ENCODE measurements at regions not wholly inside any gene's neighbourhood (a gene's known extent, or its start where the extent isn't known, plus 50 kb on each side); places are given as distances from the start of the nearest gene placed in this dataset.

GRCh38 chr10:113292743-113293142, 260.1 kb upstream of the HABP2 start:
- DNase-seq = no peak

DNA sequence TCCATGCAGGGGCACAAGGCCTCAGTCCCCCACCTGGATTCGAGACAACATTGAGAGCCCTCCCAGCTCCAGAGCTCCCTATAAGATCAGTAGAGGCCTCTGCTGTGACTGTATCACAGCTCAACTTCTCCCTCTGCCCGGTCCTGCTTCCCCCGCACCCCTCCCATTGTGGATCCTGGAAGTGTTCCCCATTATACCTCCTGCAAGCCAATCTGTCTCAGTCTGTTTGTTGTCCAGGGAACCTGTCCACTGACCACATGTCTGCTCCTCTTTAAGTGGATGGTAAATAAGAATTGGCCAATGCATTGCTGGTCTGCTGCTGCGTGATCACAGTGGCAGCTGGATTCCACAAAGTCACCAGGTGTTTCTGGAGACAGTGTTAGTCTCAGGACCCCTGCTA, 259.7 kb upstream of the HABP2 start:
- DNase-seq = no peak

DNA sequence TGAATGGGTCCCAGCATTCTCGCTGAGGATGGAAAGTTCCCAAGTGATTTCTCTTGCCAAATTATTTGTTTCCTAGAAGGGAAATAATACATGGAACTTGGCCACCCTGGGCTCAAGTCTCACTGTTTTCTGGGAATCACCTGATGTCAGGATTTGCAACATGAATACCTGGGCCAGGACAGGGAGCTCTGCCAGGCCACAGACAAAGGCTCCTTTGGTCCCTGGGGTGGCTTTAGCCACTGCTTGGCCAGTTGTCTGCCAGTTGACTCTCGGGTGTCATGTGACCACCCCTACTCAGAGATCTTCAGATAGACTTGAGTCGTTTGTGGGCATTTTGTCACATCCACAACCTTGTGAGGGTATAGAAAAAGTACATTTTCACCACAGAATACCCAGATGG, 258.0 kb upstream of the HABP2 start:
- no peak for DNase-seq

DNA sequence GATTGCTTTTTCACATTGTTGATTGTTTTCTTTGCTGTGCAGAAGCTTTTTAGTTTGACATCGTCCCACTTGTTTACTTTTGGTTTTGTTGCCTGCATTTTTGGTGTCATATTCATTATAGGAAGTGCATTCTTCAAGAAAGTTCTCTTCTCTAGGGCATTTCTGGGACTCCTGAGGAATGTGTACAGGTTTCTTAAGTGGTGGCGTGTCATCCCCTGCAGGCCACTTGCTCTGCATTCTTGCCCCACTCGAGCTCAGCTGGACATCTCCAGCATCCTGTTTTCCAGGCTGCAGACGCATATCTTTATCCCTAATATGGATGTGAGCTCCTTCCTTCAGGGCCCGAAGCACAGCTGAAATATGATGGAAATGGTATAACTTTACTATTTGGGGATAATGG, 255.6 kb upstream of the HABP2 start:
- no peak for DNase-seq

GRCh38 chr10:113298616-113299015, 254.2 kb upstream of the HABP2 start:
- DNase-seq = no peak

- DNase-seq = no peak
Measured at GRCh38 chr10:113300201-113300600, 252.7 kb upstream of the HABP2 start.

- DNase-seq = no peak
Measured at GRCh38 chr10:113300617-113301016, 252.2 kb upstream of the HABP2 start.

- no peak for DNase-seq
Measured at GRCh38 chr10:113301342-113301984, 251.4 kb upstream of the HABP2 start.

DNA sequence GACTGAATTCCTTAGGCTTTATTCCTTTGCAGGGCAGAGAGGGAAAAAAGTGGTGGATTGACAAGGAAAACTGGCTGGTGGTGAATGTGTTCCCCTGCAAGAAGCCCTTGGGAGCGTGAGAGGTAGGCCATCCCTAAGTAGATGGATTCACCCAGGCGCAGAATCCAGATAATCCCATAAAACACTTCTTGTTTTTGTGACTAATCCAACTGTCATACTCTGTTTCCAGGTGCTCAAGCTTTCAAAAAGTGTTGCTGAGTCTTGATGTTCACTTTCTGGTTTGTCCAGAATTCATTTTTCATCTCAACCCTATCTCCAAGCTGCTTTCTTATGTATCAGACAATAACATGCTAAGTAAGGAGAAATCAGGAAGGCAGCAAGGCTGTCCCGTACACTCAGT, 250.8 kb upstream of the HABP2 start:
- DNase-seq = no peak

- no peak for DNase-seq
Measured at GRCh38 chr10:113303544-113304146, 249.2 kb upstream of the HABP2 start.

DNA sequence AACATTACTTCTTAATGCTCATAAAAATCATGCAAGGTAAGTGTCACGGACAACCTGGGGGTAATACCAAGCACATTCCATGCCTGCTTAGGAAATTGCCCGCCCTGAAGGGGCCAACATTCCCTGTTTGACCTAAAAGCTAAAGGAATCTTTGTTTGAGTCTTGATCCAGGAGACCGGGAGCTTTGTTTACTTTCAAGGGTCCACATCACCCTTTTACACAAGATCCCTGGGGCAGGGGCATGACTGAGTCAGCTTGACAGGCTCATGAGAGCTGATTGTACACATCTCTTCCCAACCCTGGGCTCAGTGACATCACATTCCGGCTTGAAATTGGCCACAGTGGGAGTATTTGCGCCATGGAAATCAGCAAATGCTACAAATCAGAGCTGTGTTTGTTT, 248.1 kb upstream of the HABP2 start:
- DNase-seq = no peak

GRCh38 chr10:113305871-113306270, 247.0 kb upstream of the HABP2 start:
- DNase-seq = no peak

- no peak for DNase-seq
Measured at GRCh38 chr10:113309791-113310190, 243.1 kb upstream of the HABP2 start.

- no peak for DNase-seq
Measured at GRCh38 chr10:113310347-113310746, 242.5 kb upstream of the HABP2 start.

GRCh38 chr10:113313048-113313602, 239.7 kb upstream of the HABP2 start:
- no peak for DNase-seq

DNA sequence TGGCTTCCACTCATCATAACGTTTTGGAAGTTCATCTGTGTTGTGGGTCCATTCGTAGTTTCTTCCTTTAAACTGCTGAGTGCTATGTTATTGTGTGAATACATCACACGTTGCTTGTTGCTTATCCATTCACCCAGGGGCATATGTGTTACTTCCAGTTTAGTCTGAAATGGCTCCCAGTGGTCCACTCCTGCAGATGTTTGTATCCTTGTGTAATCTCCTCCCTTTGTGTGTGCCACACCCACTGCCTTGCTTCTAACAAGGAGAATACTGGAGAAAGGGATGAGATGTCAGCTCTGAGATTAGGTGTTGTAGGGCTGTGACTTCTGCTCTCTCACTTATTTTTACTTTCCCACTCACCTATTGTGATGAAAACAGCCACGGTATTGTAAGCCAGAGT, 239.1 kb upstream of the HABP2 start:
- no peak for DNase-seq

DNA sequence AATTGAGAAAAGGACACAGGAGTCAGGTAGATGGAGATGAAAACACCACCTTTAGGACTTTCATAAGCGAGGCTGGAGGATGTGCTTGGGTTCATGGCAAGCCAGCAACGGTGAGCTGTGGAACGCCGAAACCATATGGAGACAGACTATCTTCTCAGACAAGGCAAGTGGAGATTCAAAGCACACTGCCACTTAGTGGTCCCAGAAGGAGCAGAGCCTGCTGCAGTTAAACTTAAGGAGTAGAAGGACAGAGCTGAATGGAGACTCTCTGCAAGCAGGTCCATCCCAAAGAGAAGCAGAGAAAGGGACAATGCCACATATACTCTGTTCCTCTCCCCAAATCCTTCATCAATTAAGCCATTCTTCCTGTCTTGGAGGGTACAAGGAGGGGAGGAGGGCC, 236.3 kb upstream of the HABP2 start:
- DNase-seq = no peak

DNA sequence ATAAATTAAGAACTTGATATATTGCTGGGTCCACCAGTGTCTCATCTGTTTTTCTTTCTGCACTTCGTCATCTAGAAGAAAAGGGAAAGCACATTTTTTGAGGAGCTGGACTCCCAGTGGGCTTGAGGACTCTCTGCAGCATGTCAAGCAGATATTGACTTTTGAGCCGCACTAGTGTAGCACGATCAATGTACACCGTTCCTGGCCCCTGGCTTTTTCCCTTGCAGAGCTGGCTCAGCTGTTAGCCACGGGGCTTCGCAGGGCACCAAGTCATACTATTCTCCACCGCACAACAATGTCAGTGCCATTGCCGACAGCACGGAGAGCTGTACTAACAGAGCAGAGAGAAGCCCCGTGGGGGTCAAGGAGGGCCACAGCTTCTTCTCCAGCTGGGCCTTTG, 235.4 kb upstream of the HABP2 start:
- DNase-seq = no peak

DNA sequence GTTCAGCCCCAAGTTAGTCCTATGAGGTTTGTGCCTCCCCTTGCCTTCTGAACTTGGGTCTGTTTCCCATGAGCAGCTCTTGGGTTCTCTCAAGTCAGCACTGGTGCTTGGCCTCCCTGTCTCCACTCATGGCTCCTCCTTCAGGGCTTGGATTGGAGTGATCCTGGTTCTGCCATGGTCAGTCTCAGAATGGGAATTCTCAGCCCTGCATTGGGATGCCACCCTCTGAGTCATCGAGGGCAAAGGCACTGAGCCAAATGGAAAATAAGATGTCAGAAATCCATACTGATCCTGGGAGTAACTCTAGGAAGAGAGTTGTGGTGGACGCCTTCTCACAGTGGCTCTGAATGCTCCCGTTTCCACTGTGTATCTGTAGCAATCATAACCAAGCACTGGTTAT, 233.4 kb upstream of the HABP2 start:
- no peak for DNase-seq

DNA sequence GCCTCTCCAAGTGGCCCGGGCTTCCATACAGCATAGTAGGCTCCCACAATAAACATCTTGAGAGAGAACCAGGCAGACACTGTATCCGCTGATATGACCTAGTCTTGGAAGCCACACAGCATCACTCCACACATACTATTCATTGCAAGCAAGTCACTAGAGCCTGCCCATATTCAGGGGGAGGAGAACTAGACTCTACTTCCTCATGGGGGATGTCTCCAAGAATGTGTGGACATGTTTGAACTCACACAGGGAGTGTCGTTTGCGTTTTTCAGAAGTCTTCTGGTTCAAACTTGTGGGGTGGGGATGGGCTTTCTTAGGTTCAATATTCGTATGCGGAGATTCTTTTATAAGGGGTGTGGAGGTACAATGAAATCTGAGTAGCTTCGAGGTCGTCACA, 232.6 kb upstream of the HABP2 start:
- no peak for DNase-seq

- DNase-seq = no peak
Measured at GRCh38 chr10:113320987-113321386, 231.9 kb upstream of the HABP2 start.

DNA sequence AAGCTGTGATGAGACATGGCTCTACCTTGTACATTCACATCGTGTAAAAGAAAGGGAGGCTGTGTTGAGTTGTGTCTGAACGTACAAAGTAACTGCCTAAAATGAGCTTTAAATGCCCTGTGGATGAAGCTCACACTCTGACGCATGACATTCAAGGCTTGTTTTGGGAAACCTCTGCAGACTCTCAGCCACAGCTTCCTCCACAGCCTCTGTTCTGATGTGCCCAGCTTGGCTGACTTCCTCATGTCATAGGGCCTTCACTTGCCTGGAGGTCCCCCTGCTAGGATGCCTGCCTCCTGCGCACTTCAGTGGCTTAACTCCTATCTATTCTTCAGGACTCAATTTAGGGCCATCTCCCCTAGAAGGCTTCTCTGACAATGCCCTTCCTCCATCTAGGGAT, 230.0 kb upstream of the HABP2 start:
- DNase-seq = no peak

GRCh38 chr10:113323985-113324384, 228.9 kb upstream of the HABP2 start:
- no peak for DNase-seq

GRCh38 chr10:113326160-113327111, 226.4 kb upstream of the HABP2 start:
- DNase-seq = peak; percentile 21 to 54
